GM18909 (cell line): ENCODE measurements at regions not wholly inside any gene's neighbourhood (a gene's known extent, or its start where the extent isn't known, plus 50 kb on each side); places are given as distances from the start of the nearest gene placed in this dataset.

ENCODE experiments used
- ATAC-seq: cut with Tn5 transposase; IDR thresholded peaks from one replicate; pipeline ENCODE4 v1.9.1; 2021; ENCODE audit warnings: mild to moderate bottlenecking; ENCODE audit not compliant: unreplicated experiment, poor library complexity

- no peak for ATAC-seq
Measured at GRCh38 chr1:56063461-56063860, 515.9 kb downstream of the PLPP3 start.

GRCh38 chr1:56062625-56063024 is 516.7 kb downstream of the PLPP3 start:
- no peak for ATAC-seq

GRCh38 chr1:56061824-56062223 is 517.5 kb downstream of the PLPP3 start:
- ATAC-seq = peak; percentile 42

- ATAC-seq = no peak
Measured at GRCh38 chr1:56060906-56061305, 518.5 kb downstream of the PLPP3 start.

GRCh38 chr1:56057466-56058405 is 521.6 kb downstream of the PLPP3 start:
- no peak for ATAC-seq

- no peak for ATAC-seq
Measured at GRCh38 chr1:56056438-56057287, 522.7 kb downstream of the PLPP3 start.

GRCh38 chr1:56054959-56055358 is 524.4 kb downstream of the PLPP3 start:
- no peak for ATAC-seq

- ATAC-seq = no peak
Measured at GRCh38 chr1:56052041-56052440, 527.3 kb downstream of the PLPP3 start.

GRCh38 chr1:56050911-56051310 is 528.5 kb downstream of the PLPP3 start:
- ATAC-seq = no peak

- no peak for ATAC-seq
Measured at GRCh38 chr1:56045477-56045876, 533.9 kb downstream of the PLPP3 start.

- ATAC-seq = no peak
Measured at GRCh38 chr1:56045062-56045461, 534.3 kb downstream of the PLPP3 start.

GRCh38 chr1:56036479-56036878 is 542.9 kb downstream of the PLPP3 start:
- no peak for ATAC-seq

GRCh38 chr1:56034847-56035481 is 544.4 kb downstream of the PLPP3 start:
- no peak for ATAC-seq

- ATAC-seq = no peak
Measured at GRCh38 chr1:56034222-56034621, 545.1 kb downstream of the PLPP3 start.

GRCh38 chr1:56033321-56034037 is 545.9 kb downstream of the PLPP3 start:
- ATAC-seq = no peak

GRCh38 chr1:56032096-56032676 is 547.2 kb downstream of the PLPP3 start:
- no peak for ATAC-seq

GRCh38 chr1:56031001-56031400 is 548.4 kb downstream of the PLPP3 start:
- ATAC-seq = no peak

GRCh38 chr1:56029319-56030003 is 549.9 kb downstream of the PLPP3 start:
- no peak for ATAC-seq

- no peak for ATAC-seq
Measured at GRCh38 chr1:56028911-56029310, 550.5 kb downstream of the PLPP3 start.
